GM12892 (cell line): ENCODE measurements at regions not wholly inside any gene's neighbourhood (a gene's known extent, or its start where the extent isn't known, plus 50 kb on each side); places are given as distances from the start of the nearest gene placed in this dataset.

ENCODE experiments used
- POLR2A ChIP-seq: IDR thresholded peaks from 2 replicates; pipeline ENCODE4 v1.6.1; 2011; ENCODE audit warnings: low read depth, low read length, control low read depth
- TAF1 ChIP-seq: IDR thresholded peaks from 2 replicates; pipeline ENCODE4 v1.6.1; 2011; ENCODE audit warnings: low read depth, mild to moderate bottlenecking, control low read depth, low read length, borderline replicate concordance

- TF ChIP-seq POLR2A: no peak
- no peak for TF ChIP-seq TAF1
These were observed 88.5 kb downstream of the MICALL2 start for GRCh38 chr7:1370738-1371137.
